ENCODE measurements at regions not wholly inside any gene's neighbourhood (a gene's known extent, or its start where the extent isn't known, plus 50 kb on each side); places are given as distances from the start of the nearest gene placed in this dataset.
"Not testable (repeated sequence)": the region's sequence is repeated elsewhere in the genome, so short reads cannot be mapped to it uniquely, and the experiment has no call there.

- not testable (repeated sequence) for H3K36me3 ChIP-seq (replicated peaks; ENCODE audit: control insufficient read depth, insufficient read depth, low read length); DNase-seq; H3K27me3 ChIP-seq (ENCODE audit: control insufficient read depth, insufficient read depth, low read length); H3K4me3 ChIP-seq (ENCODE audit: insufficient read depth, low read depth, low read length)
Measured at GRCh38 chr4:190118519-190118918, 54.2 kb downstream of the DBET start.

- H3K27me3 ChIP-seq (ENCODE audit: control insufficient read depth, insufficient read depth, low read length) = not testable (repeated sequence)
Measured at GRCh38 chr4:190119474-190119873, 54.1 kb upstream of the DUX4 start.

GRCh38 chr4:190120111-190120514, 53.5 kb upstream of the DUX4 start:
- not testable (repeated sequence) for H3K4me3 ChIP-seq (ENCODE audit: insufficient read depth, low read depth, low read length); H3K36me3 ChIP-seq (replicated peaks; ENCODE audit: control insufficient read depth, insufficient read depth, low read length); DNase-seq; H3K27me3 ChIP-seq (ENCODE audit: control insufficient read depth, insufficient read depth, low read length)

More at GRCh38 chr4:190119474-190119873, 54.1 kb upstream of the DUX4 start:
- H3K4me3 ChIP-seq (ENCODE audit: insufficient read depth, low read depth, low read length); H3K36me3 ChIP-seq (replicated peaks; ENCODE audit: control insufficient read depth, insufficient read depth, low read length); DNase-seq: not testable (repeated sequence)

DNA sequence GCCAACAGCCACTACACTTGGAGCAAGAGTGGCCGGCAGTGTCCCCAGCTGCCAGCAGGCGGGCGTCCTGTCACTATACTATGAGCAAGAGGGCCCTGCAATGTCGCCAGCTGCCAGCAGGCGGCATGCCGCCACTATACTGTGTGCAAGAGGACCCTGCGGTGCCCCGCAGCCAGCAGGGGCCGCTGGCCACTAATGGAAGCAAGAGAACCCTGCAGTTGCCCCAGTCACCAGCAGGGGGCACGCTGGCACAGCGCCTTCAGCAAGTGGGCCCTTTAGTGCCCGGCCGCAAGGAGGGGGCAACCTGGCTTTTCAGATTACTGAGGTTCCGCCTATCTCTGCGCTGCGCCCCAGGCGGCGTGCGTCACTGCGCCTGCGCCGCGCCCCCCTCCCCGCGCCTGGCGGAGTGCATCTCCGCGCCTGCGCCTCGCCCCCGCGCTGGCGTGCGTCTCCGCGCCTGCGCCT, 53.0 kb upstream of the DUX4 start:
- not testable (repeated sequence) for DNase-seq; H3K4me3 ChIP-seq (ENCODE audit: insufficient read depth, low read depth, low read length)

GRCh38 chr4:190121076-190121671, 52.4 kb upstream of the DUX4 start:
- H3K4me3 ChIP-seq (ENCODE audit: insufficient read depth, low read depth, low read length); H3K36me3 ChIP-seq (replicated peaks; ENCODE audit: control insufficient read depth, insufficient read depth, low read length); DNase-seq; H3K27me3 ChIP-seq (ENCODE audit: control insufficient read depth, insufficient read depth, low read length): not testable (repeated sequence)

More for the DNA sequence above, 53.0 kb upstream of the DUX4 start:
- not testable (repeated sequence) for H3K27me3 ChIP-seq (ENCODE audit: control insufficient read depth, insufficient read depth, low read length); H3K36me3 ChIP-seq (replicated peaks; ENCODE audit: control insufficient read depth, insufficient read depth, low read length)

GRCh38 chr4:190121759-190122158, 51.8 kb upstream of the DUX4 start:
- no peaks in the 10 kb centered on the region for H3K36me3 ChIP-seq (replicated peaks; ENCODE audit: control insufficient read depth, insufficient read depth, low read length)
- DNase-seq = peak; percentile 37

DNA sequence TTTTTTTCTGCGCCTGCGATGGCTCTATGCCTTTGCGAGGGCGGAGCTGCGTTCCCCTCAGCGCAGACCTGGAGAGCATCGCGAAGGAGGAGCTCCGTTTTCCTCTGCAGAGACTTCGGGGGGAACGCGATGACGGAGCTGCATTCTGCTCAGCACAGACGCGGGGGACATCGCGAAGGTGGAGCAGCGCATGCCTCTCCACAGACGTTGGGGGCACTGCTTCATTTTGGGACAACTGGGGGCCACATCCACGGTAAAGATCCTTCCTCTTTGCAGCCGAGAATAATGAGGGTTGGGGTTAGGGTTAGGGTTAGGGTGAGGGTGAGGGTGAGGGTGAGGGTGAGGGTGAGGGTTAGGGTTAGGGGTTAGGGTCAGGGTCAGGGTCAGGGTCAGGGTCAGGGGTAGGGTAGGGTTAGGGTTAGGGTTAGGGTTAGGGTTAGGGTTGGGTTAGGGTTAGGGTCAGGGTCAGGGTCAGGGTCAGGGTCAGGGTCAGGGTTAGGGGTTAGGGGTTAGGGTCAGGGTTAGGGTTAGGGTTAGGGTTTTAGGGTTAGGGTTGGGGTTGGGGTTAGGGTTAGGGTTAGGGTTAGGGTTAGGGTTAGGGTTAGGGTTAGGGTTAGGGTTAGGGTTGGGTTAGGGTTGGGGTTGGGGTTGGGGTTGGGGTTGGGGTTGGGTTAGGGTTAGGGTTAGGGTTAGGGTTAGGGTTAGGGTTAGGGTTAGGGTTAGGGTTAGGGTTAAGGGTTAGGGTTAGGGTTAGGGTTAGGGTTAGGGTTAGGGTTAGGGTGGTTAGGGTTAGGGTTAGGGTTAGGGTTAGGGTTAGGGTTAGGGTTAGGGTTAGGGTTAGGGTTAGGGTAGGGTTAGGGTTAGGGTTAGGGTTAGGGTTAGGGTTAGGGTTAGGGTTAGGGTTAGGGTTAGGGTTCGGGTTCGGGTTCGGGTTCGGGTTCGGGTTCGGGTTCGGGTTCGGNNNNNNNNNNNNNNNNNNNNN, 51.1 kb upstream of the DUX4 start:
- not testable (repeated sequence) for H3K27me3 ChIP-seq (ENCODE audit: control insufficient read depth, insufficient read depth, low read length); DNase-seq; H3K4me3 ChIP-seq (ENCODE audit: insufficient read depth, low read depth, low read length); H3K36me3 ChIP-seq (replicated peaks; ENCODE audit: control insufficient read depth, insufficient read depth, low read length)

More at GRCh38 chr4:190121759-190122158, 51.8 kb upstream of the DUX4 start:
- H3K4me3 ChIP-seq (ENCODE audit: insufficient read depth, low read depth, low read length) = no peak overlapping the region
- H3K27me3 ChIP-seq (ENCODE audit: control insufficient read depth, insufficient read depth, low read length) = no peaks in the 10 kb centered on the region
